Natural killer cell (primary cell): ENCODE measurements at regions not wholly inside any gene's neighbourhood (a gene's known extent, or its start where the extent isn't known, plus 50 kb on each side); places are given as distances from the start of the nearest gene placed in this dataset.

Experiments
- ATAC-seq, 3 donors: fragments of 150-1000 bp in 2 of 3; fragments of 200-7000 bp in 1 of 3; cut with Tn5 transposase; 1 replicate in 1 of 3; 2 replicates in 2 of 3; pipeline ENCODE4 v1.10.0; 2021; ENCODE audit warnings: mild to moderate bottlenecking in 2 of 3, moderate library complexity in 2 of 3
- DNase-seq, 2 donors: peaks; one replicate each; pipeline versions ENCODE4 v3.0.0 to v3.0.0-alpha.2; 2013 to 2021; ENCODE audit warnings: mixed read lengths in 1 of 2
- H3K27ac ChIP-seq: one replicate; pipeline ENCODE4 v1.5.1; 2013; ENCODE audit warnings: mild to moderate bottlenecking, low read length
- H3K27me3 ChIP-seq: one replicate; pipeline ENCODE4 v1.6.1; 2013; ENCODE audit warnings: low read length; ENCODE audit not compliant: control insufficient read depth, insufficient read depth
- H3K36me3 ChIP-seq: one replicate; pipeline ENCODE4 v1.6.1; 2013; ENCODE audit warnings: low read length; ENCODE audit not compliant: control insufficient read depth, insufficient read depth
- H3K4me1 ChIP-seq: one replicate; pipeline ENCODE4 v1.6.1; 2013; ENCODE audit warnings: low read length; ENCODE audit not compliant: control insufficient read depth, insufficient read depth
- H3K4me3 ChIP-seq: one replicate; pipeline ENCODE4 v1.5.1; 2013; ENCODE audit warnings: low read length
- H3K9me3 ChIP-seq: one replicate; pipeline ENCODE4 v1.6.1; 2013; ENCODE audit warnings: low read length; ENCODE audit not compliant: control insufficient read depth, insufficient read depth
- H3K27ac Mint-ChIP-seq, 2 donors: one replicate each; pipeline ENCODE4 v1.8.0; 2022; ENCODE audit warnings: mild to moderate bottlenecking in 2 of 2, mixed read lengths in 2 of 2, moderate library complexity in 1 of 2
- H3K27me3 Mint-ChIP-seq, 2 donors: one replicate each; pipeline ENCODE4 v1.8.0; 2022; ENCODE audit warnings: low read depth in 2 of 2, mixed read lengths in 2 of 2
- H3K36me3 Mint-ChIP-seq: one replicate; pipeline ENCODE4 v1.8.0; 2022; ENCODE audit warnings: mixed read lengths
- H3K4me1 Mint-ChIP-seq, 2 donors: one replicate each; pipeline ENCODE4 v1.8.0; 2022; ENCODE audit warnings: mixed read lengths in 2 of 2
- H3K4me3 Mint-ChIP-seq: one replicate; pipeline ENCODE4 v1.8.0; 2022; ENCODE audit warnings: mild to moderate bottlenecking, moderate library complexity, mixed read lengths
- H3K9me3 Mint-ChIP-seq, 2 donors: one replicate each; pipeline ENCODE4 v1.8.0; 2022; ENCODE audit warnings: mixed read lengths in 2 of 2
- CTCF ChIP-seq: fragments of 200-600 bp; IDR thresholded peaks from one replicate; pipeline ENCODE4 v1.8.0; 2022; ENCODE audit warnings: antibody characterized with exemption
- WGBS: methylation state at CpG from one replicate; pipeline ENCODE4 v1.1.7; 2013; ENCODE audit warnings: missing lambda C conversion rate; ENCODE audit not compliant: insufficient coverage; 5-methylcytosine and 5-hydroxymethylcytosine counted together
- intact Hi-C: fragments of 100-400 bp; cut with micrococcal nuclease; formaldehyde crosslinking; loops from one replicate; pipeline ENCODE4 v1.14.2; 2022

- H3K4me1 Mint-ChIP-seq = peaks cover 20 to 21% of the 10 kb centered on the region in 2 donors
- H3K4me3 Mint-ChIP-seq = no peak overlapping the region
- 72% methylated on average over 2 of the region's 2 CpGs for WGBS
- peaks cover 0 to 3% of the 10 kb centered on the region in 2 donors for H3K27me3 Mint-ChIP-seq
- H3K27ac Mint-ChIP-seq = no peak overlapping the region
- H3K36me3 ChIP-seq = no peaks in the 10 kb centered on the region
- H3K9me3 ChIP-seq = no peaks in the 10 kb centered on the region
- no peaks in the 10 kb centered on the region for H3K36me3 Mint-ChIP-seq
- no peak for TF ChIP-seq CTCF
- no peak overlapping the region for H3K27ac ChIP-seq
- no peaks in the 10 kb centered on the region for H3K27me3 ChIP-seq
- ATAC-seq = no peak
- H3K4me1 ChIP-seq = peaks cover 9% of the 10 kb centered on the region
- intact Hi-C loops = no loop called here
- no peak for DNase-seq
- H3K9me3 Mint-ChIP-seq = no peaks in the 10 kb centered on the region
- no peak overlapping the region for H3K4me3 ChIP-seq
Observed at GRCh38 chr1:222416001-222416791, 131.7 kb downstream of the HHIPL2 start.

DNA sequence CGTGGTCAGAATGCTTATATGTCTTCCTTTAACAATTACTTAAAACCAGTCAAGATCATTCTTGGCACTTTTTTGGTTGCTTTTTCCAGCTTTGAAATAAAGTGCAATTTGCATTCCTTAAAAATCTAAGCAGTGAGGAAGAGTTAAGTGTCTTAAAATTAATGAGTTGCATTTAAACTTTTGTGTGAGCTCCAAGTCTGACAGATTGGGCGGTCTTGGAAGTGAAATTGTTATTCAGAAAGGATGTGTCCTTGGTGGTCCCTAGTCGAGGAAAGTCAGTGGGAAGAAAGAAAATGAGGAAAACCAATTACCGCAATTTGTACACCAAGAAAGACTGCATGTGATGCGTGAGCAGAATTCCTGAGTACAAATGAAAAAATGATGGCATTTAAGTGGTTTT, 132.5 kb downstream of the HHIPL2 start:
- WGBS = 93% methylated on average over 5 of the region's 5 CpGs
- no peaks in the 10 kb centered on the region for H3K9me3 ChIP-seq
- ATAC-seq = no peak
- peaks cover 12 to 14% of the 10 kb centered on the region in 2 donors for H3K4me1 Mint-ChIP-seq
- no peak overlapping the region for H3K4me3 ChIP-seq
- TF ChIP-seq CTCF = no peak
- H3K27me3 ChIP-seq = no peaks in the 10 kb centered on the region
- no peak overlapping the region for H3K27ac Mint-ChIP-seq
- H3K36me3 Mint-ChIP-seq = no peaks in the 10 kb centered on the region
- intact Hi-C loops = no loop called here
- no peak overlapping the region for H3K27ac ChIP-seq
- H3K27me3 Mint-ChIP-seq = peaks cover 0 to 3% of the 10 kb centered on the region in 2 donors
- H3K4me3 Mint-ChIP-seq = no peak overlapping the region
- peaks cover 3% of the 10 kb centered on the region for H3K4me1 ChIP-seq
- no peak for DNase-seq
- no peaks in the 10 kb centered on the region for H3K9me3 Mint-ChIP-seq
- H3K36me3 ChIP-seq = no peaks in the 10 kb centered on the region

DNA sequence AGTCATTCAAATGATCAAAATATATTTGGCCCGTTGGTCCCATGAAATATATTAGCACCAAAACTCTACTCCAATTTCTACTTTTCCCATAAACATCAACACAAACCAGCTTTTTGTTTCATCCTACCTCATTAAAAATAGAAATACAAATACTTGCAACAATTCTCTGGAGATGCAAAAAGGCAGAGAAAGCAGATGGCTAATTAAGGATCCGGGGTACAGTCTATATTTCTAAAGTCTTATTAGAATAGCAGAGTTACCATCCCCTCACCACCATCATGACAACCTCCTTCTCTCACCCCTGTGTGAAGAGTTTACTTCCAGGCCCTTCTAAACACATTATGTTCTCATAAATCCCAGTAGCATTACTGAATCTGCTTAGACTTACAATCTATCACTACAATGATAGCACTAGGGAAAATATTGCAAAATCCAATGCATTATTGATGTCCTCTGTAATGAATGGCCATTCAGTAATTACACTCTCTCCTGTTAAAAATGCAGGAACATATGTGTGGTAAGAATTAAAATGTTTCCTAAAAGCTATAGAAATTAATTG, 133.8 kb downstream of the HHIPL2 start:
- no peak for DNase-seq
- H3K9me3 Mint-ChIP-seq = no peaks in the 10 kb centered on the region
- peaks cover under 1% of the 10 kb centered on the region in 2 donors for H3K4me1 Mint-ChIP-seq
- no peaks in the 10 kb centered on the region for H3K36me3 ChIP-seq
- no peak for TF ChIP-seq CTCF
- WGBS = 97% methylated on average over 2 of the region's 2 CpGs
- peaks cover 0 to 3% of the 10 kb centered on the region in 2 donors for H3K27me3 Mint-ChIP-seq
- H3K27ac ChIP-seq = no peak overlapping the region
- H3K36me3 Mint-ChIP-seq = no peaks in the 10 kb centered on the region
- H3K9me3 ChIP-seq = no peaks in the 10 kb centered on the region
- no peaks in the 10 kb centered on the region for H3K27me3 ChIP-seq
- H3K4me1 ChIP-seq = no peaks in the 10 kb centered on the region
- no peak overlapping the region for H3K4me3 Mint-ChIP-seq
- intact Hi-C loops = no loop called here
- no peak for ATAC-seq
- no peak overlapping the region for H3K4me3 ChIP-seq
- no peak overlapping the region for H3K27ac Mint-ChIP-seq

GRCh38 chr1:222413436-222413835, 134.5 kb downstream of the HHIPL2 start:
- no peaks in the 10 kb centered on the region for H3K4me1 Mint-ChIP-seq
- WGBS = 67% methylated on average over 1 of the region's 1 CpG
- DNase-seq (no peak), ATAC-seq (no peak)
- no peaks in the 10 kb centered on the region for H3K36me3 Mint-ChIP-seq
- H3K9me3 Mint-ChIP-seq = no peaks in the 10 kb centered on the region
- H3K27me3 ChIP-seq = no peaks in the 10 kb centered on the region
- H3K4me3 ChIP-seq = no peak overlapping the region
- H3K27me3 Mint-ChIP-seq = peaks cover 0 to 3% of the 10 kb centered on the region in 2 donors
- no peak overlapping the region for H3K27ac Mint-ChIP-seq
- H3K4me1 ChIP-seq = no peaks in the 10 kb centered on the region
- H3K4me3 Mint-ChIP-seq = no peak overlapping the region
- no peak overlapping the region for H3K27ac ChIP-seq
- H3K36me3 ChIP-seq = no peaks in the 10 kb centered on the region
- intact Hi-C loops = no loop called here
- no peak for TF ChIP-seq CTCF
- no peaks in the 10 kb centered on the region for H3K9me3 ChIP-seq
